Left kidney (tissue), 1 donor: ENCODE measurements at regions not wholly inside any gene's neighbourhood (a gene's known extent, or its start where the extent isn't known, plus 50 kb on each side); places are given as distances from the start of the nearest gene placed in this dataset.

ENCODE experiments used
- DNase-seq: peaks from one replicate; pipeline ENCODE4 v3.0.0-alpha.2; 2013

DNA sequence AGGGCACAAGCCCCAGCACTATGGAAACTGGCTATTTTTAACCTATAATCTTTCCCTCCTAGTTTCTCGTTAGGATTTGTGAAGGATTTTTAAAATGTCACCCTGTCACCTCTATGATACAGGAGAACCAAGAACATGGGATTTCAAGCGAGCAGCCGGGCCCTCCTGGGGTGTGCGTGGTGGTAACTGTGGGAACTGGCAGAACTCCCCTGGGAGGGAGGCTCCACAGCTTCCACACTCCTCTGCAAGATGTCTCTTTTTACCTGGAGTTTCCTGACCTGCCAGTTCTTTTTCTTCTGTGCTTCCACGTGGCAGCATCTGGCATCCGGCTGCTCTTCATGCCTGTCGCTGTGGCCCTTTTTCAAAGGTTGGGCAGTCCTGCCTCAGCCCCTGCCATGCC lies 386.3 kb upstream of the MYT1L start:
- no peak for DNase-seq

DNA sequence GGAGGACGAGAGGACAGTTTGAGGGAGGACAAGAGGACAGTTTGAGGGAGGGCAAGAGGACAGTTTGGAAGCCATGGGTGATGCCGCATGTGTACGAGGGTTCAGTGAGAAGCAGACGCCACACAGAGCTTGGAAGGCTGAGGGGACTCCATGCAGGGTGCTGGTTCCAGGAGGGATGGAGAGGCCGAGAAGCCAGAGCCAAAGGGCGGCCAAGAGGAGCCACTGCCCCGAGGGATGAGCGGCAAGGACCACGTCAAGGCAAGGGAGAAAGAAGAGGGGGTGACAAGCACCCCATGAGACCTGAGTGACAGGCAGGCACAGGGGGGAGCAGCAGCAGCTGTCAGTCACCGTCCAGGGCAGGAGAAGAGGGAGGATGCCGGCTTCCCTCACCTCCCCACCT lies 385.7 kb upstream of the MYT1L start:
- no peak for DNase-seq

DNA sequence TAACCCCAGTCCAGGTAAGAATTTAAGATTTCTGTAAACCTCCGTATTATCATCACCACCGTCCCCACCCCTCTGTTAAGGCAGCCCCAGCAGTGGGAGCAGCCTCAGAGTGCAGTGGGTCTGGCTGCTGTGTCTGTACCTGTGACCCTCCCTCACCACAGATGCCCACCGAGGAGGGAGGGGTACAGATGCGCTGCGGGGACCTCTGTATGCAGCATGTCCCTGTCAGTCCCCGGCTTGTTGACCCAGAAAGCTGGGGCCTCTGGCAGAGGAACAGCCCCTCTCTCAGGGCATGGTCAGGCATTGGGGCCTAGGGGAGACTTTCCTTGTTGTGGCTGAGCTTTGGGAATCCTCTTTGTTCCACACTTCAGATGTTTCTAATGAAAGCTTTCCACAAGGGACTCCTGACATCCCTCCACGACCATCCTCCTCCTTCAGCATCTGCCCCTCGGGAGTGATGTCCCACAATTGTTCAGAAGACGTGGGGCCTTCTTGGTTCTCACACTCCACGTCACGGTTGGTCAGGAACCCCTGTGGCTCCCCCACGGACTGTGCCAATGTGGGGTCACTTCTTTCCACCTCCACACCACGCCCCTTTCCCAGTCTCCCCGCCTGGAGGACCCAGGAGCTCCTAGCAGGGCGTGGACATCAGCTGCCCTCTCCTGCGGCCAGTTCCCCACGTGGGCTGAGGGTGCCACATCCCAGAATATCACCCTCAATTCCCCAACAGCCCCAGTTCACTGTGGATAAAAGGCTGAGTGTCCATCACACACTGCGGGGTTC lies 384.2 kb upstream of the MYT1L start:
- DNase-seq: no peak

DNA sequence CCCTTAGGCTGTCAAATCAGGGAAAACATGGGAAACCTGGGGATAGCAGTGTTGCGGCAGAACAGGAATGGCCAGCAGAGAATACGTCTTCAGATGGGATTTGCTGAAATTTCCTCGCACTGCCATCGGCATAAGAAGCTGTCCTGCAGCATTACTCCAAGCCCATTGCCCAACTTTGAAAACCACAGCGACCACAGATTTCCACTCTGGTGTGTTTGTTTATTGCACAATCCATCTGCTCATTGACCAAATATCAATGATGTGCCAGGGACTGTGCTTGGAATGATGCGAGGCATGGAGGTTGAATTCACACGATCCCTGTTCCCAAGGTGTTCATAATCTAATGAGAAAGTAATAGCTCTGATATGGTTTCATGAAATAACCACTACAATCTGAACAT lies 383.3 kb upstream of the MYT1L start:
- no peak for DNase-seq

DNA sequence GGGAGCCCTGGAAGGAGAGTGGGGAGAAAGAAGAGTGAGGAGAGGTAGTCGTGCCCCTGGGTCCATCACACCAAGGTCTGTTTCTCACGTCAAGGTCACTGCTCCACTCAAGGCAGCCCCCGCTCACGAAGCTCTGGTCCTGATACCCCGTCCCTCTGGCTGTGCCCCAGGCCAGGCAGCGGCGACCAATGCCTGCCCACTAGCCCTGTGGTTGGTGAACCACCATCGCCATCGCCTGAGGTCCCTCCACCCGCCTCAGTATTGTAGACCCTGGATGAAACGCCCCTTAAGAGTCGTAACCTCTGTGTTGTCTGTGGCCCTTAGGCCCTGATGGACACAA lies 378.3 kb upstream of the MYT1L start:
- DNase-seq: no peak

DNA sequence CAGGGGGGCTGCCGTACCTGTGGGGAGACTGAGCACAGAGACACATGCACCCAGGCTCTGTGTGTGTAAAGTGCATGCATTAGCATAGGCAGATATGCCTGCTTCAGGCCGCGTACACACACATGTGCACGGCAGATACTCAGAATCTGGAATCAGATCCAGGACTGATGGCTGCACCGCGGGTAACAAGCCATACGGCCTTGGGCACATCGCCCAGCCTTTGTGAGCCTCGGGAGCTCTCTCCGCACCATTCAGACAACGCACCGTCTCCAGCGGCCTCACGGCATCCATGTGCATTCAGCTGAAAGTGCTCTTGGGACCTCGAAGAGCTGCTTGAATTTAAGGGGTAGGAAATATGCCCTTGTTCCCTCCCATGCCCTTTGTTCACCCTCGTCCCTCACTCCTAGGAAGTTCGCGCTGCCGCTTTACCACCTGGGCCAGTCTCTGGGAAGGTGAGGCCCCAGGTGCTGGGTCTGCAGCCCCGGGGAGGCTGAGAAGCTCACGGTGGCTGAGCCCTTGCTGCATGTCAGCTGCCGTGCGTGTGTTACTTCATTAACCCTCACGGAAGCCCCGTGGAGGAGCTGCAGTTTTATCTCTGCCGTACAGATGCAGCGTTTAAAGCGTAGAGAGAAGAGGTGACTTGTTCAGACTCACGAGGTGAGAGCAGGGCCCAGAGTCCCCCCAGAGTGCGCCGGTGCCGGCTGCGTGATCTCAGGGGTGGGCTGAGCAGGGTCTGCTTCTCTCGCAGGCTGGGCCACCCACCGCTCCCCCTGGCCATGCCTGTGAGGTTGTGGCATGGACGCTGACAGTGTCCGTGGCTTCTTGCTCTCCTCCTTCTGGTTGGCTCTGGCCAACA lies 377.7 kb upstream of the MYT1L start:
- DNase-seq: no peak

DNA sequence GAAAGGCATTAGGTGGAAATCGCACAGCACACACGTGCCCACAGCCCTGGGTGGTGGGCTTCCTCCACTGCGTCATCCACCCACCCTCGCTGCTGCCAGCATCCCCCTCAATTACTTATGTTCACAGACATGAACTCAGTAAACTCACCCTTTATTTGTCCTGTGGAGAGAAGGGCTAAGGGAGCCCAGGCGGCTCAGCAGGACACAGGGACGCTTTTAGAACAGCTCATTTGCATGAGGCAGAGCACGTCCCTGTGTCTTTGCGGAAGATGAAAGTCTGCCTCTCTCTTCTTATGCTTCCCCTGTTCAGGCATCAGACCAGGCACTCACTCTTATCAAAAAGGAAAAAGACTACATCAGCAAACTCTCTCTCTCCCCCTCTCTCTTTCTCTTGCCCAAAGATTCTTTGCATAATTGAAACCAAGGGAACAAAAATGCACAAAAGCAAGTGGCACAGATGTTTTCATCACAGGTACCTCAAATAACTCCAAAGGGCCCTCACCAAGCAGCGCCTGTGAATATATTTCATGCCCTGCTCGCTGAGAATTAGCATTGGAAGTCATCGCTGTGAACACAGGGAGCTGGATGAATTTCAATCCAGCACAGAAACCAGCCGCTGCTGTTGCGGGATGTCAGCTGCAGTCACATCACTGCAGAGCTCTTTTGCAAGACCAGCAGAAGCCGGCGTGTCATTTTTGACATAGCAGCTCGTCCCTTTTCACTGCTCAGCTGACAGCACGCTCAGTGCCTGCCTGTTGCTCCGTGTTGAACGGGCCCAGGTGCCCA lies 376.3 kb upstream of the MYT1L start:
- no peak for DNase-seq

DNA sequence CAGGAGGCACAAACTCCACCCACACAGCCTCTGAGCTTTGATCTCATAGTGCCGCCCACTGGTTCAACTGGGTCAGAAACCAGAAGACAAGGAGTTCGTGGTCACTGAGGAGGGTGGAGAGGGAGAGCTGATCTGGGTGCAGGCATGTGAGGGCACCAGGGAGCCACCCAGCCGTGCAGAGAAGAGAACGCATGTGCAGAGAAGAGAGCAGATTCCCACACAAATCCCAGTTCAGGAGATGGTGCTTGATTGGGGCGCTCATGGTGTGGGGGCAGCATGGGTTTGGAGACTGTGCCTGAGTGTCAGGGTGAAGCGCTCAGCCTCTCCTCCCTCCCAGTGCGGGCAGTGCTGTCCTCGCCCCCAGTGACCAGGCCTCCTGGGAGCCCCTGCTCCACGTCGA lies 375.2 kb upstream of the MYT1L start:
- DNase-seq: no peak

DNA sequence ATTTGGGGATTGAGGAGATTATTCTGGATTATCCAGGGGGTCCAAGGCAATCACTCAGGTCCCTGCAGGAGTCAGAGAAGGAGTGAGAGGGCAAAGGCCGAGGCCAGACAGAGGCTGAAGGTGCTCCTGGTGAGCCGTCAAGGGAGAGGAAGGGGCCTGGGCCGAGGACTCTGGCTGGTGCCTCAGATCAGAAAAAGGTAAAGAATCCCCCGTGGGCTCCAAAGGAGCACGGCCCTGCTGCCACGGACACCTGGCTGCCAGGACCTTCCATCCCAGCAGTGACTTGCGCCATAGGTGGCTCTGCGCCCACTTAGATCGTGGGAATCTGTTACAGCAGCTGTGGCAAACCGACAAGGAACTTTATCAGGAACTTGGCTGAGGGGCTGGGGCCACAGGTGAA lies 374.8 kb upstream of the MYT1L start:
- no peak for DNase-seq

DNA sequence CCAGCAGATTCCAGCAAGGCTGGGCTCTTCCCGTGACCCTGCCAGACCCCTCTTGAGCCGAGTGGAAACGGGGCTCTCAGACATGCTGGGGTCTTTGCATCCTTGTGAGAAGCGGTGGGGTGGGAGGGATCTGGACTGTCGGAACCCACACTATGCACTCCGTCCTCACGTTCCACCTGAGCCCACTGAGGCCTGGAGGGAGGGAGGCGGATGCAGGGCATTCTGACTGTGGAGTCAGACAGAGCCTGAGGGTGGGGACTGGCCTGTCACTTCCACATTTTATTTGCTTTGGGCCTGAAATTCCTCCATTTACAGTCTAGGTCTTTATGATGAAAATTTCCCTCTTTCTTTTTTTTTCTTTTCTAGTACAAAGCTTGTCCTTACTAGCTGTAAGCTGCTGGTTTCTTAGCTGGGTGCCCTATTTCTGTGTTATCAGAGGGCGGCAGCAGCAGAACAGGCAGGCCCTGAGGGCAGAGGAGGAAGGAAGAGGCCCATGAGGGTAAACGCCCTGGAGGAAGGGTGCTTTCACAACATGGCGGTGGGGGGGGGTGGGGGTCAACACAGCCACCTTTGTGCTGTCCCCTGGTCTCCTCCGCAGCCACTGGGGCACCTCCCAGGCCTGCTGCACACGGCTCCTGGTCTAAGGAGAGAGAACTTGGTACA lies 373.5 kb upstream of the MYT1L start:
- no peak for DNase-seq

DNA sequence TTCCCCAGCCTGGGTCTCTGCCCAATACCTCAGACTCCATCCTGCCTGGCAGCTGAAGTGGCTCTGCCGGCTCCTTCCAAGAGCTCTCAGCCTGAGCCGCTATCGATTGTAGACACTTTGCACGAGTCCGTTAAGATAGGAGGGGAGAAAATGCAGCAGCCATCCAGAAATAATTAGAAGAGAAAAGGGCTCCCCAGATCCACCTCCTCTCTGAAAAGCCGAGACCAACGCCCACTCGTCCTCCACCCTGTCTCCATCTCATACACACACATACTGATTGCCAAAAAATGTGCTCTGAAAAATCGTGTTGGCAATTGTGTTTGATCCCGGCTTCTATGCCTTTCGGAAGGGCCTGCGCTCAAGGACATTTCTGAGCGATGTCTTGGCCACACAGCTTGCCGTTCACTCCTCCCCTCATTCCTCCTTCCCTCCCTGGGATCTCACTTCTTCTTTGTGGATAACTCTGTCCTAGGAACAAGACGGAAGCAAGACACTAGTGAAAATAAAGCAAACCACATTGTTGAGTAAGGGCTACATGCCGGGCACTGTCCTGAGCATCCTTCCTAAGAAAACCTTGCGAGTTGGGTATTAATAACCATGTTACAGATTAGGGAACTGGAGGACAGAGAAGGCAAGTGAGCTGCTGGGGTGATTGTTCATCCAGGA lies 372.8 kb upstream of the MYT1L start:
- DNase-seq: no peak

DNA sequence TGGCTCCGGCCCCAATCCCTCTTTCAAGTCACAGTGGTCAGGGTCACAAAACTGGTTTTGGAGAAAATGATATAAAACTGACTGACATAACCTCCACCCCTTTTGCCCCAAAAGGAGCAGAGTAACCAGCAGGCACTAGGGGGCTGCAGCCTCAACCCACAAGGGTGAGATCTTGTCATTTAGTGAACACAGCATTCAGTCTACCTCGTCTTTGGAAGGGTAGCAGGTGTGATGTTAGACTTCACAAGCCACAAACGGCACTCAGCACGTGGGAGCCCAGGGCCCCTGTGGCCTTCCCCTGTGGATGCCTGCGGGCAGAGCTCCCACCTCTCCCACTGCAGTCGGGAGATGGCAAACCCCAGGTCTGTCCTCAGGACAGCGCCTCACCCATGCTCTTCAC lies 372.1 kb upstream of the MYT1L start:
- no peak for DNase-seq

DNA sequence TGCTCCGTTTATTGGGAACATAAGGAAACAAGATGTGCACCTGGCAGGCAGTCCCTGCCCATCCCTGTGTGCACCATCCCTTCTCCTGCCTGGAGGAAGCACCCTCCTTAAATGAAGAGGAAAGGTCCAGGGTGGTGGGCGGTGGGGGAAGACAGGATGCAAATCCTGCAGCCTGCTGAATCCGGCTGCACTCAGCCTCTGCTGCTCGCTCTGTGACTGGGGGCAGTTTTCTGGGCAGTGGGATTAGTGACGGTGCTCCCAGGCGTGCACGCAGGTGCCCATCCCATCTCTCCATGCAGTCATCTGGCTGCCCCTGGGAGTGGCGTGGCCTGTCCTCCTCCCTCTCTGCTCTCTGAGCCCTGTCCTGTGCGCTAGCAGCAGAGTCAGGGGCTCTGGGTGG lies 371.3 kb upstream of the MYT1L start:
- no peak for DNase-seq

DNA sequence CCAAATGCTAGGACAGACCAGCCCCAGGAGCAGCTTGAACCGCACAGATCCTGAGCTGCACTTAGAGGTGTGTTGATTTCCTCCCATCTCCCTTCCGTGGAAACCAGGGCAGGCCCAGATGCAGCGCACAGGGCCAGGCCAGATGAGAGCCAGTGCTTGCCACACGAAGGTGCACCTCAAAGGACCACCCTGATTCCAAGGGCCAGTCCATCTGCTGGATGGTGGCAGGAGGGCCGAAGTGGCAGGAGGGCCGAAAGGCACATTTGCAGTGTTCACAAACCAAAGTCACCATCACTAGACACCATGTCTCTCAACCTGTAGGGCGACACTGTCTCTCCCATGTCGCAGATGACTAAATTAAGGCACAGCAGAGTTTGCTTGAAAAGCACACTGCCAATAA lies 370.7 kb upstream of the MYT1L start:
- no peak for DNase-seq

DNA sequence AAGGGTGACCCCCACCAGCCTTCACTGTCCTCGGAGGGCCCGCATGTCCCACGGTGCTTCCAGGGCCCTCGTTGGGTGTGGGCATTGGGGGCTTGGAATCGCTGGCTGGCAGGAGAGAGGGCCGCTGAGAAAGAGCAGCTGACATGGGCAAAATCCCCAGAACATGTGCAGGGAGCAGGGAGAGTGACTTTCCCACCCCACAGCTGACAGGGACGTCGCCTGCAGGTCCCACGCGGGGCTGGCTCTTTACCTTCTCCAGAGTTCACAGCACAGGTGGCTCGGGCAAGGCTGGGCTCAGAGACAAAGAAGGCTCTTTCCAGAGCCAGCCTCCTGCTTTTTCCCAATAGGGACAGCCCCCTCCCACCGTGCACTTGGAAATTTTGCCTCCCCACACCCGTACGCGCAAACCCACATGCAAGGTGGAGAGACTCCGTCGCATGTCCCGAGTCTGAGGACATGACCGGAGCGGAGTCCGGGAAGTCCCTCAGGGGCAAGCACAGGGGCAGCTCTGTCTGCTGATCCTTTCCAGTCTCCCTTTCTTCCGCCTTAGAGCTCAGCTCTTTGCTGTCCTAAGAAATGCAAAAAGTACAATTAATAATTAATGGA lies 370.2 kb upstream of the MYT1L start:
- DNase-seq: no peak

DNA sequence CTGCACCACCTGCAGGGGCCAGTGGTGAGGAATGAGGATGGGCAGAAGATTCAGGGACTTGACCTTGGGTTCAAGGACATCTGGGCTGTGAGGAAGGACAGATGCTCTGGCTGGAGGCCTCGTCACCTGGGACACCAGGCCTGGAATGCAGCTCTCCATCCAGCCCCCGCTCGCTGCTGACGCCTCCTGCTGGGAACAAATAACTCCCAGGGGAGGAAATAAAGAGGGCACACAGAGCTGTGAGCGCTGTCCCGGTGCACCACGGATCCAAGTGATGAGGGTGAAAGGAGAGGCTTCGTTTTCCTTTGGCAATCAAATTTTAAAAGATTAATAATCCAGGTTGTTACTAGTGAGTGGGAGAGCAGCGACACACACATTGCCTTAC lies 368.0 kb upstream of the MYT1L start:
- no peak for DNase-seq

DNA sequence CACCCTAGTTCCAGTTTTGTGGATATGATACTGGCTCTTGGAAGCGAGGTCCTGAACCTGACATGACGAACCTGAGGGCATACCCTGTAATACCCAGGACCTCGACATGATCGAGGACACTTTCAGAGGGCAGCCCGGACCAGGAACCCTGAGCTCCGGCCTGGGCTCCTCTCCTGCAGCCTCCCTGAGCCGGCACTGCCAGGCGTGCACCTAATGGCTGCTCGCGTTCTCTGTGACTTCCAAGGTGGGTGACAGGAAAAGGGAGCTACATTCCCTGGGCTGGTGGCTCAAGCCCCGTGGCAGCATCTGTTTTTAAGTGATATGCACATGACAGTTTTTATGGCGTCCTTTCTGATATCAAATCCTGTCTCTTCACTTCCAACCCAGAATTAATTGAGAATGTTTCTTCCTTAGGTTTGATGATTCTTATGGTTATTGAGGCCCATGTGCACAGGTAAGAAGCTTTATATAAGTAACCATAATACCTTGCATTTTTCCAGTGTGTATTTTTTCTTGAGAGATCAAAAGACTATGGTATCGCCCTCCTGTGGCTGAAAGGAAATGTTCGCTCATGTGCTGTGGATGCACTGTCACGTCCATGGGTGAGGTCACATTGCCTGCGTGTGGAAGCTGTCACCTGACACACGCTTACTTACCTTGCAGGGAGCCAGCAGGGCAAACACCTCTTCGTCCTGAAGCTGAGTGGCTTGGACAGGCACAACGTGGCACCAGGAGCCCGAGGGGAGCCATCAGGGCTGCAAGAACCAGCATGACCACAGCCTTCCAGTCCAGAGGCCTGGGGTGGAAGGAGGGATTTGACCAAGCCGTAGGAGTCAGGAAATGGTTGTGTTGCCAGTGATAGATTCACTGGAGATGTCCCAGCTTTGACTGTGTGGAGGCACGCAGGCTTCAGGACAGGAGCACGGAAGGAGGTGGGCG lies 367.4 kb upstream of the MYT1L start:
- DNase-seq: no peak

DNA sequence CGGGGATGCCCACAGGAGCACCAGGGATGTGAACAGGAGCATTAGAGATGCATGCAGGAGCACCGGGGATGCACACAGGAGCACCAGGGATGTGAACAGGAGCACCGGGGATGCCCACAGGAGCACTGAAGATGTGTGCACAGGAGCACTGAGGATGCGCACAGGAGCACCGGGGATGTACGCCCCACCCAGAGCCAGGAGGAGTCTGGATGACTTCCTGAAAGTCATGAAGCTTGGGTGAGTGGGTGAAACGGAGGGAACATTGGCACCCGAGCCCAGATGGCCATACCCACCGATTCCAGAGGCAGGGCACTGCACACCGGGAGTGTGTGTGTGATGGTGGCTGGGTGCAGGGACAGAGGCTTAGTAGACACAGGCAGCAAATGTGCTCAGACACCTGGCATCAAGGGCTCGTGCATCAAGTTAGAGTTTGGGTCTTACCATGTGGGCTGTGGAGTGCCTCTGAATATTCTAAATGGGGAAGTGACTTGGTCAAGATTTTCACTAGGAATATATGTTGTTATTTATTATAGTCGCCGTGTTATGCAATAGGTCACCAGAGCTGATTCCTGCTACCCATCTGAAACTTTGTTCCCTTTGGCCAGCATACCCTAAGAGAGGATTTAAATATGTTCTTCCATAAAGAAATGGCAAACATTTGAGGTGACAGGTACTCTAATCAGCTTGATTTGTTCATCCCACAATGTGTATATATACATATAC lies 365.8 kb upstream of the MYT1L start:
- DNase-seq: no peak

DNA sequence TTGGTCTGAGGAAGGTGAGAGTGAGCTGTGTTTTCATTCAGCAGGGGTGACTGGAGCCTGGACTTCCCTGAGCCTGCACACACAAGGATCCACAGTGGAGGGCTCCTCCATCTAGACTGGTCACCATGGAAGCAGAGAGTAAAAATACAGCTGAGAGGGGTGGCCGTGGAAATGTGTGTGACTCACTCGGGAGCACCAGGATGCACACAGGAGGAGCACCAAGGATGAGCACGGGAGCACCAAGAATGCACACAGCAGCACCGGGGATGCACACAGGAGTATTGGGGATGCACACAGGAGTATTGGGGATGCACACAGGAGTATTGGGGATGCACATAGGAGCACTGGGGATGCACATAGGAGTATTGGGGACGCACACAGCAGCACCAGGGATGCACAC lies 365.2 kb upstream of the MYT1L start:
- no peak for DNase-seq

DNA sequence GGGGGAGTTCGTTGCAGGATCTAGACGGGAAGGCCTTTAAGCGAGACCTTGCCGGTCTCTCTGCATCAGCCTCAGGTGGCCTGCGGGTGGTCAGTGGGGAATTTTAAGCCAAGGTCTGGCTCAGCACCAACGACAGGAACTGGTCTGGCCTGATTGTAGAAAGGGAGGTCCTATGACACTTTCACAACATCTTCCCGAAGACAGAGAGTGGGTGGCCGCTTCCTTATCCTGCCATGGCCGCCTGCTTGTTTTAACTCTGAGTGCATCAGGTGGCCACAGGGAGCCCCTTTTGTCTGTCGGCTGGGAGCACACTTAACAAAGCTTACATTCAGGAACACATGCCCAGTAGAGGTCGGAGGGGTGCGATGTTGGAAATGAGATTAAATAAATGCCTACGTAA lies 363.7 kb upstream of the MYT1L start:
- no peak for DNase-seq
